HEK293 (cell line): ENCODE measurements at regions not wholly inside any gene's neighbourhood (a gene's known extent, or its start where the extent isn't known, plus 50 kb on each side); places are given as distances from the start of the nearest gene placed in this dataset.

Source experiments
- ATF2 ChIP-seq: fragments of 450-650 bp; formaldehyde crosslinking; IDR thresholded peaks from 2 replicates; pipeline ENCODE4 v1.5.1; 2016; ENCODE audit warnings: missing biosample characterization, missing genetic modification characterization, low read depth
- CTCF ChIP-seq: fragments of 450-650 bp; formaldehyde crosslinking; IDR thresholded peaks from 2 replicates; pipeline ENCODE4 v1.5.1; 2016; ENCODE audit warnings: missing biosample characterization, missing genetic modification characterization
- REST ChIP-seq: fragments of 450-650 bp; formaldehyde crosslinking; IDR thresholded peaks from 2 replicates; pipeline ENCODE4 v1.5.1; 2016; ENCODE audit warnings: missing biosample characterization, missing genetic modification characterization
- SP2 ChIP-seq: fragments of 450-650 bp; formaldehyde crosslinking; IDR thresholded peaks from 2 replicates; pipeline ENCODE4 v1.5.1; 2016; ENCODE audit warnings: missing biosample characterization, missing genetic modification characterization
- ZBTB8A ChIP-seq: fragments of 450-650 bp; formaldehyde crosslinking; IDR thresholded peaks from 2 replicates; pipeline ENCODE4 v1.5.1; 2016; ENCODE audit warnings: missing biosample characterization, missing genetic modification characterization
- ZNF274 ChIP-seq, 2 experiments: fragments of 200-500 bp in 1 of 2; fragments of 450-650 bp in 1 of 2; sonication (Bioruptor generic) in 1 of 2; formaldehyde crosslinking in 1 of 2; IDR thresholded peaks; 2 replicates each; pipeline versions ENCODE4 v1.5.1 to v1.6.1; 2014 to 2016; ENCODE audit warnings: borderline replicate concordance in 1 of 2, inconsistent platforms in 1 of 2, low read length in 1 of 2, missing biosample characterization in 1 of 2, missing genetic modification characterization in 1 of 2
- ZNF341 ChIP-seq: fragments of 450-650 bp; formaldehyde crosslinking; IDR thresholded peaks from 2 replicates; pipeline ENCODE4; 2016; ENCODE audit warnings: low read depth, missing biosample characterization, missing genetic modification characterization
- ZNF394 ChIP-seq: fragments of 450-650 bp; formaldehyde crosslinking; IDR thresholded peaks from 2 replicates; pipeline ENCODE4 v1.5.1; 2016; ENCODE audit warnings: missing biosample characterization, missing genetic modification characterization, mild to moderate bottlenecking, moderate library complexity, borderline replicate concordance
- ZNF433 ChIP-seq: fragments of 450-650 bp; formaldehyde crosslinking; IDR thresholded peaks from 2 replicates; pipeline ENCODE4 v1.5.1; 2016; ENCODE audit warnings: missing biosample characterization, missing genetic modification characterization, low read depth
- ZNF596 ChIP-seq: fragments of 450-650 bp; IDR thresholded peaks from 2 replicates; pipeline ENCODE4 v1.5.0; 2018; ENCODE audit warnings: missing biosample characterization, mild to moderate bottlenecking, missing genetic modification characterization, moderate library complexity
- ZNF600 ChIP-seq: fragments of 450-650 bp; formaldehyde crosslinking; IDR thresholded peaks from 2 replicates; pipeline ENCODE4 v1.5.1; 2016; ENCODE audit warnings: missing biosample characterization, missing genetic modification characterization

- TF ChIP-seq ATF2 (tag by site-specific recombination) (no peak), CTCF (no peak), ZNF433 (tag by site-specific recombination) (no peak), REST (tag by site-specific recombination) (no peak), SP2 (no peak), ZNF341 (tag by site-specific recombination) (no peak), ZBTB8A (tag by site-specific recombination) (no peak), ZNF274 (IDR thresholded peaks at IDR 0.05; ENCODE audit: low read length) (no peak), ZNF274 (tag by site-specific recombination; IDR thresholded peaks at IDR 0.05; ENCODE audit: borderline replicate concordance) (no peak), ZNF596 (tag by site-specific recombination) (no peak), ZNF394 (tag by site-specific recombination) (no peak), ZNF600 (tag by site-specific recombination) (no peak)
Measured at GRCh38 chr14:58826845-58827686, 189.3 kb downstream of the DACT1 start.
